ENCODE measurements at regions not wholly inside any gene's neighbourhood (a gene's known extent, or its start where the extent isn't known, plus 50 kb on each side); places are given as distances from the start of the nearest gene placed in this dataset.

GRCh38 chr9:29393064-29393463 lies 1819.8 kb upstream of the C9orf72 start (continued):
- TF ChIP-seq CHCHD3 (CRISPR knock-in tag; IDR thresholded peaks at IDR 0.05): no peak
- TF ChIP-seq BRF1 (IDR thresholded peaks at IDR 0.05; ENCODE audit: borderline replicate concordance, extremely low read depth, insufficient read length): no peak
- TF ChIP-seq ILK (tag; IDR thresholded peaks at IDR 0.05; ENCODE audit: borderline replicate concordance, low read depth): no peak
- no peak for TF ChIP-seq SMAD3 (CRISPR knock-in tag; conservative IDR thresholded peaks at IDR 0.05)
- TF ChIP-seq BDP1 (IDR thresholded peaks at IDR 0.05; ENCODE audit: insufficient read depth, insufficient read length): no peak
- no peak for TF ChIP-seq NFIX (CRISPR knock-in tag; IDR thresholded peaks at IDR 0.05; ENCODE audit: low read depth)
- no peak for TF ChIP-seq SOX6 (IDR thresholded peaks at IDR 0.05)
- TF ChIP-seq ZNF717 (CRISPR knock-in tag; IDR thresholded peaks at IDR 0.05): no peak

GRCh38 chr9:29394855-29395254 lies 1821.6 kb upstream of the C9orf72 start:
- WGBS (ENCODE audit: insufficient coverage, low coverage, missing lambda C conversion rate): no CpG with 5 or more reads among the region's 1 CpG
- FAIRE-seq (no peak), ATAC-seq (no peak), DNase-seq (ENCODE audit: extremely low read depth in 1 of 4, low spot score in 3 of 4) (no peak)
- no peak overlapping the region for H3K27ac ChIP-seq (ENCODE audit: extremely low read depth, low read depth, low read length)
- intact Hi-C loops (cut with micrococcal nuclease) (no loop called here), in situ Hi-C loops (cut with MboI) (no loop called here)
- no peak overlapping the region for H2AFZ ChIP-seq (ENCODE audit: low read depth, low read length)
- no peaks in the 10 kb centered on the region for H3K9me3 ChIP-seq (replicated peaks; ENCODE audit: control insufficient read depth, insufficient read depth, low read depth, low read length)
- no peak overlapping the region for H3K9ac ChIP-seq (ENCODE audit: insufficient read depth in 1 of 2, low read depth in 2 of 2, low read length in 2 of 2)
- no peaks in the 10 kb centered on the region for H3K9me1 ChIP-seq (ENCODE audit: control insufficient read depth, insufficient read depth, low read length)
- H3K27me3 ChIP-seq (ENCODE audit: control insufficient read depth in 2 of 2, insufficient read depth in 2 of 2, low read length in 2 of 2): no peaks in the 10 kb centered on the region
- TF ChIP-seq MLX (CRISPR knock-in tag; conservative IDR thresholded peaks at IDR 0.05) (no peak), POLR2AphosphoS5 (IDR thresholded peaks at IDR 0.05; ENCODE audit: control insufficient read depth, insufficient read depth, low read depth, low read length) (no peak), FOXJ3 (CRISPR knock-in tag; IDR thresholded peaks at IDR 0.05) (no peak), TFE3 (CRISPR knock-in tag; IDR thresholded peaks at IDR 0.05) (no peak)
- H3K4me3 ChIP-seq: no peak overlapping the region
- no peak overlapping the region for H3K4me2 ChIP-seq (ENCODE audit: insufficient read depth, low read length)
- H3K79me2 ChIP-seq (ENCODE audit: control insufficient read depth, insufficient read depth, low read length): no peaks in the 10 kb centered on the region
- no peaks in the 10 kb centered on the region for H3K4me1 ChIP-seq (replicated peaks in 1 of 2; ENCODE audit: control insufficient read depth in 2 of 2, insufficient read depth in 2 of 2, low read length in 2 of 2)
- H4K20me1 ChIP-seq (replicated peaks; ENCODE audit: control insufficient read depth, insufficient read depth, low read length): no peaks in the 10 kb centered on the region
- BruUV-seq (replicated peaks): no TSS peak
- ChIA-PET POLR2A (no interaction called here), CTCF (ENCODE audit: low intra/inter-chr PET ratio) (no interaction called here)
- no peaks in the 10 kb centered on the region for H3K36me3 ChIP-seq (ENCODE audit: control insufficient read depth, insufficient read depth, low read length)

Data from K562 (cell line).